ENCODE measurements at regions not wholly inside any gene's neighbourhood (a gene's known extent, or its start where the extent isn't known, plus 50 kb on each side); places are given as distances from the start of the nearest gene placed in this dataset.
"Not testable (repeated sequence)": the region's sequence is repeated elsewhere in the genome, so short reads cannot be mapped to it uniquely, and the experiment has no call there.

DNA sequence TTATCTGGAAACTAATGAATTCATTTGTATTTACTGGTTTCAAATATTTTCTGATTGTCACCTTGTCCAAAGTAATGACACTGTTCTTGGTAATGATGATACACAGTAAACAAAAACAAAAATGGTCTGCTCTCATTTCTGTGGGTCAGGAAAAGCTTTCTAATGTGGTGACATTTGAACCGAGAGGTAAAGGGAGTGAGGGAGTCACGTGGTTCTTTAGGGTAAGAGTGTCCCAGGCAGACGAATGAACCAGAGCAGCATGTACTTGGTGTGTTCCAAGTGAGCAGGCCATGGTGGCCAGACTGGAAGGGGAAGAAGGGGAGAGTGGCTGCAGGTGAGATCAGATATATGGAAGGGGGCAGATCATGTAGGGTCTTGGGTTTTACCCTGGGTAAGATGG, 247.0 kb upstream of the SLC30A5 start:
- no peak overlapping the region for H3K4me3 ChIP-seq (ENCODE audit: low read depth, low read length)
- no peak for DNase-seq (ENCODE audit: low read depth)
- TF ChIP-seq, protein P1, sequence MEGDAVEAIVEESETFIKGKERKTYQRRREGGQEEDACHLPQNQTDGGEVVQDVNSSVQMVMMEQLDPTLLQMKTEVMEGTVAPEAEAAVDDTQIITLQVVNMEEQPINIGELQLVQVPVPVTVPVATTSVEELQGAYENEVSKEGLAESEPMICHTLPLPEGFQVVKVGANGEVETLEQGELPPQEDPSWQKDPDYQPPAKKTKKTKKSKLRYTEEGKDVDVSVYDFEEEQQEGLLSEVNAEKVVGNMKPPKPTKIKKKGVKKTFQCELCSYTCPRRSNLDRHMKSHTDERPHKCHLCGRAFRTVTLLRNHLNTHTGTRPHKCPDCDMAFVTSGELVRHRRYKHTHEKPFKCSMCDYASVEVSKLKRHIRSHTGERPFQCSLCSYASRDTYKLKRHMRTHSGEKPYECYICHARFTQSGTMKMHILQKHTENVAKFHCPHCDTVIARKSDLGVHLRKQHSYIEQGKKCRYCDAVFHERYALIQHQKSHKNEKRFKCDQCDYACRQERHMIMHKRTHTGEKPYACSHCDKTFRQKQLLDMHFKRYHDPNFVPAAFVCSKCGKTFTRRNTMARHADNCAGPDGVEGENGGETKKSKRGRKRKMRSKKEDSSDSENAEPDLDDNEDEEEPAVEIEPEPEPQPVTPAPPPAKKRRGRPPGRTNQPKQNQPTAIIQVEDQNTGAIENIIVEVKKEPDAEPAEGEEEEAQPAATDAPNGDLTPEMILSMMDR (IDR thresholded peaks at IDR 0.05; ENCODE audit: control insufficient read depth, extremely low read depth, insufficient read depth) = no peak

GRCh38 chr5:68848091-68848490, 245.7 kb upstream of the SLC30A5 start:
- no peak for DNase-seq (ENCODE audit: low read depth)
- H3K4me3 ChIP-seq (ENCODE audit: low read depth, low read length) = no peak overlapping the region
- TF ChIP-seq, protein P1 (IDR thresholded peaks at IDR 0.05; ENCODE audit: control insufficient read depth, extremely low read depth, insufficient read depth) = no peak

GRCh38 chr5:68849103-68849502, 244.7 kb upstream of the SLC30A5 start:
- no peak for DNase-seq (ENCODE audit: low read depth)
- no peak overlapping the region for H3K4me3 ChIP-seq (ENCODE audit: low read depth, low read length)
- TF ChIP-seq, protein P1 (IDR thresholded peaks at IDR 0.05; ENCODE audit: control insufficient read depth, extremely low read depth, insufficient read depth) = no peak

- no peak for DNase-seq (ENCODE audit: low read depth)
- no peak overlapping the region for H3K4me3 ChIP-seq (ENCODE audit: low read depth, low read length)
- TF ChIP-seq, protein P1 (IDR thresholded peaks at IDR 0.05; ENCODE audit: control insufficient read depth, extremely low read depth, insufficient read depth) = no peak
These were observed 243.9 kb upstream of the SLC30A5 start for GRCh38 chr5:68849906-68850305.

DNA sequence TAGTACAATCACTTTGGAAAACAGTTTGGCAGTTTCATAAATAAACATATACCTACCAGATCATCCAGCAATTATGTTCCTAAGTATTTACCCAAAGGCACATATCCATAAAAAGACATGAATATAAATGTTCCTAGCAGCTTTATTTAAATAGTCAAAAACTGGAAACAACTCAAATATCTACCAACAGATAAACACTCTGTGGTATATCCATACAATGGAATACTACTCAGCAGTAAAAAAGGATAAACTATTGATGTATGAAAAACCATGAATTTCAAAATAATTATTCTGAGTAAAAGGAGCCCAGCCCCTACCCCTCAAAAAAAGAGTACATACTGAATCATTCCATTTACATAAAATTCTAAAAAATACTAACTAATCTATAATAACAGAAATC, 232.7 kb upstream of the SLC30A5 start:
- no peak overlapping the region for H3K4me3 ChIP-seq (ENCODE audit: low read depth, low read length)
- TF ChIP-seq, protein P1 (IDR thresholded peaks at IDR 0.05; ENCODE audit: control insufficient read depth, extremely low read depth, insufficient read depth) = no peak
- DNase-seq (ENCODE audit: low read depth) = no peak

- no peak for DNase-seq (ENCODE audit: low read depth)
- no peak overlapping the region for H3K4me3 ChIP-seq (ENCODE audit: low read depth, low read length)
- TF ChIP-seq, protein P1 (IDR thresholded peaks at IDR 0.05; ENCODE audit: control insufficient read depth, extremely low read depth, insufficient read depth) = no peak
These were observed 231.3 kb upstream of the SLC30A5 start for GRCh38 chr5:68862560-68862959.

DNA sequence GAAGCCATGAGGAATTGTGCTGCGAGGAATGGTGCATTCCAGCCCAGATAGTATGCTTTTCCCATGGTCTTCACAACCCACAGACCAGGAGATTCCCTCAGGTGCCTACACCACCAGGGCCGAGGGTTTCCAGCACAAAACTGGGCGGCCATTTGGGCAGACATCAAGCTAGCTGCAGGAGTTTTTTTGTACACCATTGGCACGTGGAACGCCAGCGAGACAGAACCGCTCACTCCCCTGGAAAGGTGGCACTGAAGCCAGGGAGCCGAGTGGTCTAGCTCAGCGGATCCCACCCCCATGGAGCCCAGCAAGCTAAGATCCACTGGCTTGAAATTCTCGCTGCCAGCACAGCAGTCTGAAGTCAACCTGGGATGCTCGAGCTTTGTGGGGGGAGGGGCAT, 228.6 kb upstream of the SLC30A5 start:
- not testable (repeated sequence) for DNase-seq (ENCODE audit: low read depth); H3K4me3 ChIP-seq (ENCODE audit: low read depth, low read length)
